ENCODE measurements at regions not wholly inside any gene's neighbourhood (a gene's known extent, or its start where the extent isn't known, plus 50 kb on each side); places are given as distances from the start of the nearest gene placed in this dataset.

DNA sequence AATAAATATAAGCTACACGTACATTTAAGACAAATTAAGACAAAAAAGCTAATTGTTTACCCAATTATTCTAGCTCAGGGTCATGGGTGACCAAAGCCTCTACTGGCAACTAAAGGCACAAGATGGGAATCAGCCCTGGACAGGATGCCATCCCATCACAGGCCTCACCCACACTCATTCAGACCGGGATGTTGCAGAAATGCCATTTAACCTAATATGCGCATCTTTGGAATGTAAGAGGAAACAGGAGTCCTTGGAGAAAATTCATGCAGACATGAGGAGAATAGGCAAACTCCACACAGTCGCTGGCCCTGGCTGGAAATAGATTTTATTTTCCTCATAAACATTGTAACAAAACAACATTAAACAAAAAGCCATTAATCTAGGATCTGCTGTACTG is 2003.8 kb upstream of the CDH9 start:
- TF ChIP-seq ZNF114 (CRISPR knock-in tag; IDR thresholded peaks at IDR 0.05) = no peak
- TF ChIP-seq EZH2phosphoT487 (IDR thresholded peaks at IDR 0.05; ENCODE audit: unreplicated experiment) = no peak
- no peak for TF ChIP-seq ZNF331 (CRISPR knock-in tag; IDR thresholded peaks at IDR 0.05; ENCODE audit: low read depth)
- TF ChIP-seq, protein P1, sequence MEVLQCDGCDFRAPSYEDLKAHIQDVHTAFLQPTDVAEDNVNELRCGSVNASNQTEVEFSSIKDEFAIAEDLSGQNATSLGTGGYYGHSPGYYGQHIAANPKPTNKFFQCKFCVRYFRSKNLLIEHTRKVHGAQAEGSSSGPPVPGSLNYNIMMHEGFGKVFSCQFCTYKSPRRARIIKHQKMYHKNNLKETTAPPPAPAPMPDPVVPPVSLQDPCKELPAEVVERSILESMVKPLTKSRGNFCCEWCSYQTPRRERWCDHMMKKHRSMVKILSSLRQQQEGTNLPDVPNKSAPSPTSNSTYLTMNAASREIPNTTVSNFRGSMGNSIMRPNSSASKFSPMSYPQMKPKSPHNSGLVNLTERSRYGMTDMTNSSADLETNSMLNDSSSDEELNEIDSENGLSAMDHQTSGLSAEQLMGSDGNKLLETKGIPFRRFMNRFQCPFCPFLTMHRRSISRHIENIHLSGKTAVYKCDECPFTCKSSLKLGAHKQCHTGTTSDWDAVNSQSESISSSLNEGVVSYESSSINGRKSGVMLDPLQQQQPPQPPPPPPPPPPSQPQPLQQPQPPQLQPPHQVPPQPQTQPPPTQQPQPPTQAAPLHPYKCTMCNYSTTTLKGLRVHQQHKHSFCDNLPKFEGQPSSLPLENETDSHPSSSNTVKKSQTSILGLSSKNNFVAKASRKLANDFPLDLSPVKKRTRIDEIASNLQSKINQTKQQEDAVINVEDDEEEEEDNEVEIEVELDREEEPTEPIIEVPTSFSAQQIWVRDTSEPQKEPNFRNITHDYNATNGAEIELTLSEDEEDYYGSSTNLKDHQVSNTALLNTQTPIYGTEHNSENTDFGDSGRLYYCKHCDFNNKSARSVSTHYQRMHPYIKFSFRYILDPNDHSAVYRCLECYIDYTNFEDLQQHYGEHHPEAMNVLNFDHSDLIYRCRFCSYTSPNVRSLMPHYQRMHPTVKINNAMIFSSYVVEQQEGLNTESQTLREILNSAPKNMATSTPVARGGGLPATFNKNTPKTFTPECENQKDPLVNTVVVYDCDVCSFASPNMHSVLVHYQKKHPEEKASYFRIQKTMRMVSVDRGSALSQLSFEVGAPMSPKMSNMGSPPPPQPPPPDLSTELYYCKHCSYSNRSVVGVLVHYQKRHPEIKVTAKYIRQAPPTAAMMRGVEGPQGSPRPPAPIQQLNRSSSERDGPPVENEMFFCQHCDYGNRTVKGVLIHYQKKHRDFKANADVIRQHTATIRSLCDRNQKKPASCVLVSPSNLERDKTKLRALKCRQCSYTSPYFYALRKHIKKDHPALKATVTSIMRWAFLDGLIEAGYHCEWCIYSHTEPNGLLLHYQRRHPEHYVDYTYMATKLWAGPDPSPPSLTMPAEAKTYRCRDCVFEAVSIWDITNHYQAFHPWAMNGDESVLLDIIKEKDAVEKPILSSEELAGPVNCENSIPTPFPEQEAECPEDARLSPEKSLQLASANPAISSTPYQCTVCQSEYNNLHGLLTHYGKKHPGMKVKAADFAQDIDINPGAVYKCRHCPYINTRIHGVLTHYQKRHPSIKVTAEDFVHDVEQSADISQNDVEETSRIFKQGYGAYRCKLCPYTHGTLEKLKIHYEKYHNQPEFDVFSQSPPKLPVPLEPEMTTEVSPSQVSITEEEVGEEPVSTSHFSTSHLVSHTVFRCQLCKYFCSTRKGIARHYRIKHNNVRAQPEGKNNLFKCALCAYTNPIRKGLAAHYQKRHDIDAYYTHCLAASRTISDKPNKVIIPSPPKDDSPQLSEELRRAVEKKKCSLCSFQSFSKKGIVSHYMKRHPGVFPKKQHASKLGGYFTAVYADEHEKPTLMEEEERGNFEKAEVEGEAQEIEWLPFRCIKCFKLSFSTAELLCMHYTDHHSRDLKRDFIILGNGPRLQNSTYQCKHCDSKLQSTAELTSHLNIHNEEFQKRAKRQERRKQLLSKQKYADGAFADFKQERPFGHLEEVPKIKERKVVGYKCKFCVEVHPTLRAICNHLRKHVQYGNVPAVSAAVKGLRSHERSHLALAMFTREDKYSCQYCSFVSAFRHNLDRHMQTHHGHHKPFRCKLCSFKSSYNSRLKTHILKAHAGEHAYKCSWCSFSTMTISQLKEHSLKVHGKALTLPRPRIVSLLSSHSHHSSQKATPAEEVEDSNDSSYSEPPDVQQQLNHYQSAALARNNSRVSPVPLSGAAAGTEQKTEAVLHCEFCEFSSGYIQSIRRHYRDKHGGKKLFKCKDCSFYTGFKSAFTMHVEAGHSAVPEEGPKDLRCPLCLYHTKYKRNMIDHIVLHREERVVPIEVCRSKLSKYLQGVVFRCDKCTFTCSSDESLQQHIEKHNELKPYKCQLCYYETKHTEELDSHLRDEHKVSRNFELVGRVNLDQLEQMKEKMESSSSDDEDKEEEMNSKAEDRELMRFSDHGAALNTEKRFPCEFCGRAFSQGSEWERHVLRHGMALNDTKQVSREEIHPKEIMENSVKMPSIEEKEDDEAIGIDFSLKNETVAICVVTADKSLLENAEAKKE (CRISPR knock-in tag; IDR thresholded peaks at IDR 0.05) = 0 out of 2 replicates have a peak, but pooled peaks have one; percentile 49
- no peak for TF ChIP-seq POLR2AphosphoS5 (IDR thresholded peaks at IDR 0.05; ENCODE audit: low read depth)
- H3K79me2 ChIP-seq (replicated peaks; ENCODE audit: insufficient read depth) = no peaks in the 10 kb centered on the region
- peak overlapping the region; percentile 18; the same call in 1 of the 2 replicates for H3K4me2 ChIP-seq
- no peaks in the 10 kb centered on the region for H3K27me3 Mint-ChIP-seq (ENCODE audit: insufficient read depth, low read depth, poor library complexity)
- no peak overlapping the region for H2AFZ ChIP-seq
- H3K9me3 Mint-ChIP-seq = no peaks in the 10 kb centered on the region
- no peaks in the 10 kb centered on the region; the same call in 1 of the 2 replicates for H3K4me1 ChIP-seq (ENCODE audit: insufficient read depth)
- H3K27ac ChIP-seq (ENCODE audit: low read depth) = no peak overlapping the region
- H3K9me2 ChIP-seq (ENCODE audit: insufficient read depth) = no peaks in the 10 kb centered on the region
- H3K36me3 Mint-ChIP-seq (ENCODE audit: low read depth) = no peaks in the 10 kb centered on the region; the same call in 2 of the 3 replicates
- no peaks in the 10 kb centered on the region for H3K36me3 ChIP-seq (ENCODE audit: insufficient read depth)
- H3F3A ChIP-seq (replicated peaks; ENCODE audit: low read depth) = no peaks in the 10 kb centered on the region
- H3K4me3 ChIP-seq = no peak overlapping the region
- no peaks in the 10 kb centered on the region for H3K27me3 ChIP-seq (ENCODE audit: insufficient read depth)
- peak; percentile 55 for DNase-seq (ENCODE audit: low spot score)
- no peaks in the 10 kb centered on the region for H4K20me1 ChIP-seq (replicated peaks; ENCODE audit: insufficient read depth)
- peak; percentile 67 for ATAC-seq
- peak overlapping the region; percentile 60; the same call in 1 of the 2 replicates for H3K27ac Mint-ChIP-seq
- no peak overlapping the region for H3K4me3 Mint-ChIP-seq
- peaks cover 8% of the 10 kb centered on the region; the same call in 2 of the 3 replicates for H3K4me1 Mint-ChIP-seq

DNA sequence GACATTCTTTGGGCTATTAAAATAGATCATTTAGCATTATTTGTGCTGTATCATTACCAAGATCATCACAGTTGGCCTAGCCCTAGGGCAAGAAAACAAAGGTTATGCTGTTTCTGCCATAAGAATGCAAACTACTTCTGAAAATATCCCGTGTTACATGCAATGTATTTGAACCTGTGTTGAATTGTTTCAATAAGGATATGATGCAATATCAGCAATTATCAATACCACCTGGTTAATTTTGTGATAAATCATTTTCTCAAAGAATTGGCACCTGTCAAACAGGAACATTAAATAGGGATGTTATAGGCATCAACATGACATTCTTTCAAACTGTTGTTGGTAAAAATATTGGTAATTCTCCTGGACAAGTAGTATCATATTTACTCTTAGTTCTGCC is 2002.0 kb upstream of the CDH9 start:
- Histone ChIP-seq H3K36me3 (ENCODE audit: insufficient read depth) (no peaks in the 10 kb centered on the region), H3K4me3 (no peak overlapping the region), H3K27ac (ENCODE audit: low read depth) (no peak overlapping the region), H4K20me1 (replicated peaks; ENCODE audit: insufficient read depth) (no peaks in the 10 kb centered on the region), H3K4me1 (ENCODE audit: insufficient read depth) (no peaks in the 10 kb centered on the region; the same call in 1 of the 2 replicates), H3K27me3 (ENCODE audit: insufficient read depth) (no peaks in the 10 kb centered on the region), H2AFZ (no peak overlapping the region), H3K9me2 (ENCODE audit: insufficient read depth) (0 out of 2 replicates have a peak, but pooled peaks cover 4% of the 10 kb centered on the region), H3F3A (replicated peaks; ENCODE audit: low read depth) (no peaks in the 10 kb centered on the region), H3K4me2 (no peak overlapping the region), H3K79me2 (replicated peaks; ENCODE audit: insufficient read depth) (no peaks in the 10 kb centered on the region)
- Mint-ChIP-seq H3K27ac (no peak overlapping the region), H3K9me3 (no peaks in the 10 kb centered on the region), H3K36me3 (ENCODE audit: low read depth) (no peaks in the 10 kb centered on the region; the same call in 2 of the 3 replicates), H3K27me3 (ENCODE audit: insufficient read depth, low read depth, poor library complexity) (no peaks in the 10 kb centered on the region), H3K4me1 (peaks cover 8% of the 10 kb centered on the region; the same call in 2 of the 3 replicates), H3K4me3 (no peak overlapping the region)
- DNase-seq (ENCODE audit: low spot score) = no peak
- no peak for TF ChIP-seq CREB1 (CRISPR knock-in tag; IDR thresholded peaks at IDR 0.05; ENCODE audit: low read depth)
- ATAC-seq = no peak

All from GM23338 (cell line).